B cell (primary cell): ENCODE measurements at regions not wholly inside any gene's neighbourhood (a gene's known extent, or its start where the extent isn't known, plus 50 kb on each side); places are given as distances from the start of the nearest gene placed in this dataset.

Experiments
- CTCF ChIP-seq: fragments of 200-600 bp; IDR thresholded peaks from one replicate; pipeline ENCODE4 v1.8.0; 2022; ENCODE audit warnings: antibody characterized with exemption, mild to moderate bottlenecking
- EZH2 ChIP-seq: IDR thresholded peaks from 2 replicates; pipeline ENCODE4 v1.6.1; 2012; ENCODE audit warnings: borderline replicate concordance, low read depth, mild to moderate bottlenecking, moderate library complexity, low read length; ENCODE audit not compliant: insufficient read depth, poor library complexity, severe bottlenecking

GRCh38 chr6:90730151-90730673, 143.3 kb upstream of the MAP3K7 start:
- TF ChIP-seq CTCF: no peak
- no peak for TF ChIP-seq EZH2
